ENCODE measurements at regions not wholly inside any gene's neighbourhood (a gene's known extent, or its start where the extent isn't known, plus 50 kb on each side); places are given as distances from the start of the nearest gene placed in this dataset.
"Not testable (repeated sequence)": the region's sequence is repeated elsewhere in the genome, so short reads cannot be mapped to it uniquely, and the experiment has no call there.

- Mint-ChIP-seq H3K4me1 (ENCODE audit: low read depth) (no peaks in the 10 kb centered on the region), H3K36me3 (ENCODE audit: insufficient read depth) (no peaks in the 10 kb centered on the region), H3K4me3 (ENCODE audit: low read depth) (no peak overlapping the region), H3K9me3 (ENCODE audit: low read depth) (no peaks in the 10 kb centered on the region), H3K27ac (no peak overlapping the region), H3K27me3 (no peaks in the 10 kb centered on the region)
- no peak for TF ChIP-seq CTCF (IDR thresholded peaks at IDR 0.05; ENCODE audit: unreplicated experiment)
- DNase-seq (ENCODE audit: low spot score, unreplicated experiment): no peak
These were observed 614.1 kb downstream of the LMO7 start for GRCh38 chr13:76250211-76250610.

GRCh38 chr13:76245920-76246319 lies 609.8 kb downstream of the LMO7 start:
- Mint-ChIP-seq H3K27ac (no peak overlapping the region), H3K4me3 (ENCODE audit: low read depth) (no peak overlapping the region), H3K4me1 (ENCODE audit: low read depth) (no peaks in the 10 kb centered on the region), H3K9me3 (ENCODE audit: low read depth) (peaks cover 4% of the 10 kb centered on the region), H3K36me3 (ENCODE audit: insufficient read depth) (no peaks in the 10 kb centered on the region), H3K27me3 (no peaks in the 10 kb centered on the region)
- DNase-seq (ENCODE audit: low spot score, unreplicated experiment): no peak
- no peak for TF ChIP-seq CTCF (IDR thresholded peaks at IDR 0.05; ENCODE audit: unreplicated experiment)

GRCh38 chr13:76245211-76245610 lies 609.1 kb downstream of the LMO7 start:
- no peak for TF ChIP-seq CTCF (IDR thresholded peaks at IDR 0.05; ENCODE audit: unreplicated experiment)
- peaks cover 4% of the 10 kb centered on the region for H3K9me3 Mint-ChIP-seq (ENCODE audit: low read depth)
- no peak for DNase-seq (ENCODE audit: low spot score, unreplicated experiment)
- H3K36me3 Mint-ChIP-seq (ENCODE audit: insufficient read depth): no peaks in the 10 kb centered on the region
- no peak overlapping the region for H3K4me3 Mint-ChIP-seq (ENCODE audit: low read depth)
- no peaks in the 10 kb centered on the region for H3K27me3 Mint-ChIP-seq
- no peak overlapping the region for H3K27ac Mint-ChIP-seq
- no peaks in the 10 kb centered on the region for H3K4me1 Mint-ChIP-seq (ENCODE audit: low read depth)

GRCh38 chr13:76243120-76243519 lies 607.0 kb downstream of the LMO7 start:
- H3K27me3 Mint-ChIP-seq: not testable (repeated sequence)

GRCh38 chr13:76239031-76239680 lies 603.0 kb downstream of the LMO7 start:
- no peak for DNase-seq (ENCODE audit: low spot score, unreplicated experiment)
- Mint-ChIP-seq H3K9me3 (ENCODE audit: low read depth) (peaks cover 4% of the 10 kb centered on the region), H3K4me3 (ENCODE audit: low read depth) (no peak overlapping the region), H3K36me3 (ENCODE audit: insufficient read depth) (no peaks in the 10 kb centered on the region), H3K27me3 (no peaks in the 10 kb centered on the region), H3K27ac (no peak overlapping the region), H3K4me1 (ENCODE audit: low read depth) (no peaks in the 10 kb centered on the region)
- no peak for TF ChIP-seq CTCF (IDR thresholded peaks at IDR 0.05; ENCODE audit: unreplicated experiment)

More at GRCh38 chr13:76243120-76243519, 607.0 kb downstream of the LMO7 start:
- not testable (repeated sequence) for H3K4me3 Mint-ChIP-seq (ENCODE audit: low read depth); H3K27ac Mint-ChIP-seq; H3K4me1 Mint-ChIP-seq (ENCODE audit: low read depth); H3K36me3 Mint-ChIP-seq (ENCODE audit: insufficient read depth); DNase-seq (ENCODE audit: low spot score, unreplicated experiment); H3K9me3 Mint-ChIP-seq (ENCODE audit: low read depth)

GRCh38 chr13:76231522-76232167 lies 595.5 kb downstream of the LMO7 start:
- H3K4me3 Mint-ChIP-seq (ENCODE audit: low read depth): no peak overlapping the region
- H3K9me3 Mint-ChIP-seq (ENCODE audit: low read depth): no peaks in the 10 kb centered on the region
- TF ChIP-seq CTCF (IDR thresholded peaks at IDR 0.05; ENCODE audit: unreplicated experiment): no peak
- H3K27ac Mint-ChIP-seq: no peak overlapping the region
- DNase-seq (ENCODE audit: low spot score, unreplicated experiment): no peak
- no peaks in the 10 kb centered on the region for H3K27me3 Mint-ChIP-seq
- peaks cover 2% of the 10 kb centered on the region for H3K4me1 Mint-ChIP-seq (ENCODE audit: low read depth)
- H3K36me3 Mint-ChIP-seq (ENCODE audit: insufficient read depth): no peaks in the 10 kb centered on the region
